ENCODE measurements at regions not wholly inside any gene's neighbourhood (a gene's known extent, or its start where the extent isn't known, plus 50 kb on each side); places are given as distances from the start of the nearest gene placed in this dataset.
"Not testable (repeated sequence)": the region's sequence is repeated elsewhere in the genome, so short reads cannot be mapped to it uniquely, and the experiment has no call there.

DNA sequence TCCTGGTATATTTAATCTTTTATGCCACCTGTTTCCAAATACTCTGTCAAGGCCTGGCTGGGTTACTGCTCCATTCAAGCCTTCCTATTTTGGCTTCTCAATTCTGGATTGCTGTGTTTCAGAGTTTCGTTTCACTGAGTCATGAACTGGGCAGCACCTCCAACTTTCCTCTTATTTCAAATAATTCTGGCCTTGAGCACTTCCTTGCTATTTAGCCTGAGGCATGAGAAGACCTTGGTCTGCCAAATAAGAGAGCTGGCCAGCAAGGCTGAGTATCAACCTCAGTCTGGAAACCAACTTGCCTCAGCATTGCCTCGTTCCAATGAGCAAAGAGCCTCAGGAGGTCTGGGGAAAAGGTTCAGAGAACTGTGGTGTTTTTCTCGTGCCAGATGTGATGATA is 66.6 kb downstream of the TNFAIP3 start:
- DNase-seq (ENCODE audit: extremely low spot score, insufficient read length, low read depth) (no peak), FAIRE-seq (peak; percentile 41)

DNA sequence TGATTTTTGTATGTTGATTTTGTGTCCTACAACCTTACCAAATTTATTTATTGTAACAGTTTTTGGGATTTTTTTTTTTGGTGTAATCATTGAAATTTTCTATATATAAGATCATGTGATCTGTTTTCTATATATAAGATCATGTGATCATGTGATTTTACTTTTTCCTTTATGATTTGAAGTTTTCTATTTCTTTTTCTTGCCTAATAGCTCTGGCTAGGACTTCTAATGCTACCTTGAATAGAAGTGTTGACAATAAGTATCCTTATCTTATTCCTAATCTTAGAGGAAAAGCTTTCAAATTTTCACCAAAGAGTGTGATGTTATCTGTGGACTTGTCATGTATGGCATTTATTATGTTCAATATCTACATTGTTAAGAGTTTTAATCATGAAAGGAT is 69.7 kb downstream of the TNFAIP3 start:
- DNase-seq (ENCODE audit: extremely low spot score, insufficient read length, low read depth) (no peak), FAIRE-seq (no peak)

DNA sequence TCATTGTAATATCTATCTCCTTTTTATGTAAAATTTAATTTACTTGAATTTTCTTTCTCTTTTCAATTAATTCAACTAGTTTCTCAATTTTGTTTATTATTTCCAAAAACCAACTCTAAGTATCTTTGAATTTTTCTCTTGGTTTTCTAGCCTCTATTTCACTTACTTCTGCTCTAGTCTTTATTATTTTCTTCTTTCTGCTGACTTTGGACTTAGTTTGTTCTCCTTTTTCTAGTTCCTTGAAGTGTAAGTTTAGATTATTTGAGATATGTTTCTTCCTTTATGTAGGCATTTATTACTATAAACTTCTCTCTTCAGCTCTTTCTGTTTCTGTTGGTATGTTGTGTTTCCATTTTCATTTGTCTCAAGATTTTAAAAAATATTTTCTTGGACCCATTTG is 70.8 kb downstream of the TNFAIP3 start:
- FAIRE-seq (no peak), DNase-seq (ENCODE audit: extremely low spot score, insufficient read length, low read depth) (no peak)

DNA sequence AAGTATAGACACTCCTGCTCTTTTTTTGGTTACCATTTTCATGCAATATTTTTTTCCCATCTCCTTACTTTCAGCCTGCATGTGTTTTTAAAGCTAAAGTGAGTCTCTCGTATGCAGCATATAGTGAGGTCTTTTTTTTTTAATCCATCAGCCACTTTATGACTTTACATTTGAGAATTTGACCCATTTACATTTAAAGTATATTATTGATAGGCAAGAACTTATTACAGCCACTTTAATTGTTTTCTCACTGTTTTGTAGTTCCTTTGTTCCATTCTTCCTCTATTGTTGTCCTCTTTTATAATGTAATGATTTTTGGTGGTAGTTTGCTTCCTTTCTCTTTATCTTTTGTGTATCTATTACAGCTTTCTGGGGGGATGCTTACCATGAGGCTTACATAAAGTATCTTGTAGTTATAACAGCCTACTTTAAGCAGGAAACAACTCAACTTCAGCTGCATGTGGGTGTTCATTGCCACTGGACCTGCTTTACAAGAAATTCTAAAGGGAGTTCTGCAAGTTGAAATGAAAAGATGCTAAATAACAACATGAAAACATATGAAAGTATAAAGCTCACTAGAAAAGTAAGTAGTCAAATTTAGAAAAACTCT is 71.8 kb downstream of the TNFAIP3 start:
- DNase-seq (ENCODE audit: extremely low spot score, insufficient read length, low read depth) (no peak), FAIRE-seq (peak; percentile 35)

DNA sequence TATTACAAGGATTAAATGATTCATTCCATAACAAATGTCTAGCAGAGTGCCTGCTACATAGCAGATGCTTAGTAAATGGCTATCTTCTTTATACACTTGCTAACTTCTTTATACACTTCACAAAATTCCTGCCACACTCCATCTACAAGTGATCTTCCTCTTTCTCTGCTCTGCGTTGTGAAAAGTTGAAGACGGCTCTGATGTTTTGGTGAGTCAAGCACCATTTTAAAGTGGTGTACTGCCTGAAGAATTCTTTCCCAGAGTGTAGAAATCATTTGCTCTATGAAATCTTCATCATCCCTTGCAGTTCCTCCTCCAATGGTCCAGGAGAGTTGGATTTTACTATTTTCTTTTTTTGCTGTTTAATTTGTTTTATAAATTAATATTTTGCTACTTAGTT is 74.9 kb downstream of the TNFAIP3 start:
- no peak for DNase-seq (ENCODE audit: extremely low spot score, insufficient read length, low read depth)
- peak; percentile 21 for FAIRE-seq

DNA sequence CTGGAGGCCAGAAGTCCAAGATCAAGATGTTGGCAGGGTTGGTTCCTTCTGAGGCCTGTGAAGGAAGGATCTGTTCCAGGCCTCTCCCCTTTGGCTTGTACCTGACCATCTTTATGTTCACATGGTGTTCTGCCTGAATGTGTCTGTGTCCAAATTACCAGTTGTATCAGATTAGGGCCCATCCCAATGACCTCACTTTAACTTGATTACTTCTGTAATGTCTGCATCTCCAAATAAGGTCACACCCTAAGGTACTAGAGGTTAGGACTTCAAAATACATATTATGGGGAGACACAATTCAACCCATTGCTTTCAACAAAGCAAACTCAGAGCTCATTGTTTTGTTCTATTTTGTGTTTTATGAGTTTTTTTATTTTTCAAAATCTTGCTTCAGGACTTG is 75.7 kb downstream of the TNFAIP3 start:
- FAIRE-seq (peak; percentile 59), DNase-seq (ENCODE audit: extremely low spot score, insufficient read length, low read depth) (no peak)

DNA sequence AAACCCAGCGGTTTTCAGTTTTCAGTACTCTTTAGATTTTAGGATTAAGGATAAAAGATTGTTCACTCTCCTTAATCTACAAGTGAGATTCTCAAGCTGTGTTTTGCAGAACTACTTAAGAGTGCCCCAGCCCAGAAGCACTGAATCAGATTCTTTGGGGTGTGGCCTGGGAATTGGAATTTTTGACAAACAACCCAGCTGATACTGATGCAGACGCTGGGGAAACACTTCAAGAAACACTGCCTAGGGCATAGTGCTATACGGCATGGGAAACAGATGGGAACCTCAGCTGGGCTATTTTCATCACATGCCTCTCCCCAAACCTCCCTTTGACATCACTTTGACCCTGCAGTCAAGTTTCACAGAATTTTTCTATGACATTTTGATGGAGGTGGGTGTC is 77.3 kb downstream of the TNFAIP3 start:
- DNase-seq (ENCODE audit: extremely low spot score, insufficient read length, low read depth); FAIRE-seq: not testable (repeated sequence)

DNA sequence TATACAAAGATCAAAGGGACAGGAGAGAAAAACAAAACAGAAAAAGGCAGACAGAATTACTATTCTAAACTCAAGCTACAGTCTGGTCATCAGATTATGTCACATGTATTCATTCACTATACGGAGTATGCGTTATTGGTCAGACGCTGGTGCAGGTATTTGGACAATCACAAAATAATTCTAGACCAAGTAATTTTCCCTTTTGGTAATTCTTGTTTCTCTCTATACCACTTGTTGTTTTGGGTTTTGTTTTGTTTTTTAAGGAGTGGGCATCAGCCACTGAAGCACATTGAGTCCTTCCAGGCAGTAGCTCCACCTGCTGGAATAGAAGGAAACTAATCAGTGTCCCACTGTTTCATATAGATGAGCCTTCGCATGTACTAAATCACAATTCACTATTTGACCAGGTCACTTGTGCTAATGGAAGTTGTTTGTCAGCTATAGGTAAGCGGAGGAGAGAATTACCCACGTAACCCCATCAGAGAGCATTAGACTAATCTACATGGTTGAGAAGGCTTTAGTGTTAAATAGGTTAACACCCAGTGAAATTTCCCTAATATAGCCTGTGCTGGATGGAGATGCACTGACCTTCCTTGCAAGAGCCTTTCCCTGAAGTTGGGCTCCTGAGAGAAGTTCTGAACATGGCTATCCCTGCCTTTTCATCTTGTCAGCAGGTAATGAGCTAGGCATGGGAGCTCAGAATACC is 77.9 kb downstream of the TNFAIP3 start:
- FAIRE-seq (peak; percentile 95), DNase-seq (ENCODE audit: extremely low spot score, insufficient read length, low read depth) (no peak)

DNA sequence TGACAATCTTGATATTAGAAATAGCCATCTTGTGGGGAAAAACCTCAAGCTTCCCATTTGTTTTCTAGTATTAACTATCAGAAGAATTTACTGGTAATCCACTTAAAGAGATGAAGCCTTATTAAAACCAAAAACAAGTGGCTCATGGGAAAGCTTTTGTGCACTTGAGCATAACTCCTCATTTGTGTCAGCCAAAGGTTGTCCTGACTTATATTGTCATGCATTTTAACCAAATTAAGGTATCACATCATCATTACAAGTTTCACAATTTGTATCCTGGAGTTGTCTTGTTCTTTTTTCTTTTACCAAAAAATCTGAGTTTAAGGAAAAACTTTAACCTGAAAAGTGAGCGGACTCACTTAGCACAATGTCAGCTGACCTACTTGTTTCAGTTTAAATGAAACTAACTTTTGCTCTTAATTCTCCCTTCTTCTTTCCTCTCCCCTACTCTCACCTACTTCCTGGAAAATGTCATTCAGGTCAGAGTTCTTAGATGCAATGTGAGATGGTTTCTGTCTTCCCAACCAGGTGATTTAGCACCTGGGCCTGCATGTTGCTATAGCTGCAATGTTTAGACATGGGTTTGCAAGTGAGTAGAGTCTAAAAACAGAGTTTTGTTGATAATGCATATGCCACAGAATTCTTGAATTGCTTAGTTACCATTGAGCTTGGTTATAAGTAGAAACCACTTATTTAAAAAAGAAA is 82.8 kb downstream of the TNFAIP3 start:
- DNase-seq (ENCODE audit: extremely low spot score, insufficient read length, low read depth) (no peak), FAIRE-seq (peak; percentile 84)

DNA sequence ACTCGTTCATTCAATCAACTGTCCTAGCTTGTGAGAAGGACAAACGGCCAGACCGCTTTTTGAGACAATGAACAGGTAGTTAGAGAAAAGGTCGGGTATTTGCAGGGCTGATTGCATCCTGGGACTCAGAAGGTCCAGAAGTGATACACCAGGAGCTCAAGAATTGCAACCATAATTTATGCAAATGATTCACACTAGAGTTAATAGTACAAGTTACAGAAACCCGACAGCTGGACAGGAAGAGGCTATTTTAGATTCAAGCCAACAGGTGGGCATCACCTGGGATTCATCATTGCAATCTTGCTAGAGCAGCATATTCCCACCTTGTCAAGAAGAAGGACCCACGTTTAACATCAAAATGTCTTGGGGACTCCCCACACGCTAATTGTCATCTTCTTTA is 83.5 kb downstream of the TNFAIP3 start:
- no peak for DNase-seq (ENCODE audit: extremely low spot score, insufficient read length, low read depth)
- FAIRE-seq, result peak; percentile 59

DNA sequence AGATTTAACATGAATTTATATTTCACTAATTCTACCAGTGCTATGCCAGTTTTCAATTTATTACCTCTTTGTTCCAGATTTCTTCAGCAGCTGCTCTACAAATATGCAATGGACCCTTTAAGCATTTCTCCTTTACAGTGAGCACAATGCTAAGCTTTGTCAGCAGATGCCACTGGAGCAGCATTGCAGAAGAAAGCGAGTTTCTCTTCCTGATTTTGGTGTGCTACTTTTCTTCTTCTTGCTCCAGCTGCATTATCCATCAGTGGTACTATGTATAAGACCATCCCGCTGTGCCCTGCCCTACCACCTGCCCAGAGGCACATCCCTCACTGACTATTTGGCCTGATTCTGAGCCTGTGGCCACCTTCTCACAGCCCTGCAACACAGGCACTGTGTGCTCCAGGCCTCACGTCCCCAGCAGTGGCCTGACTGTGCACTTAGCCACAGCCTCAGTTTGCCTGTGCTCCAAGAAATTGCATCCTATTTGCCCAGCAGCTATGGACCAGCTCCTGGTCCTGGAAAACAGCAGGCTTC is 84.1 kb downstream of the TNFAIP3 start:
- peak; percentile 78 for FAIRE-seq
- no peak for DNase-seq (ENCODE audit: extremely low spot score, insufficient read length, low read depth)

DNA sequence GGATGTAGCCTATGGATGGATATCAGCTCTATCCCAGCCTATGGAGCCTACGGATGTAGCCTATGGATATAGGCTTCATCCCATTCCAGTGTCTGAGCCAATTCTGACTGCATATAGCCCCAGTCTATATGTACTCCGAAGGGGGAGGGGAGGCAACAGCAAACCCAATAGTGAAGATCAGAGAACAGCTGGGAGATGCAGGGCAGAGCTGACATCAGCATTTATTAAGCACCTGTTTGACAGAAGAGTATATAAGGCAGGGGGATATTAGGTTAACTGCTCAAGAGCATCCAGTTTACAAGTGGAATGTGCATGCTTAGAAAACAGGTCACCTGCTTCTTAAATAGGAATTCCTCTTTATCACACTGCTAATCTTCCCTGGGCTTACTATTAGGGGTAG is 85.2 kb downstream of the TNFAIP3 start:
- DNase-seq (ENCODE audit: extremely low spot score, insufficient read length, low read depth) (no peak), FAIRE-seq (peak; percentile 41)

DNA sequence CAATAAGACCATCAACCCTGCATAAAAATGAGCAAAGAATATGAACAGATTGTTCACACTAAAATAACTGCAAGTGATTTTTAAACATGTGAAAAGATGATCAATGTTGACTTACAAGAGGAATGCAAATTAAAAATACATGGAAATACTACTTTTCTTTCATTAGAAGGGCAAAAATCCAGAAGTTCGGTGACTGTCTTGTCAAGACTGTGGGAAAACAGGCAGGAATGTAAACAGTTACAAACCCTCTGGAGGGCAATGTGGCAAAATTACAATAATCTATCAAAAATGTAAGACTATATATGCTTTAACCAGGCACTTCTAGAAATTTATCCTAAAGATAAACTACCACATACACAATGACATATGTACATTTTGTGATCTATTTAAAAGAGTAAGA is 86.7 kb downstream of the TNFAIP3 start:
- no peak for DNase-seq (ENCODE audit: extremely low spot score, insufficient read length, low read depth)
- FAIRE-seq, result no peak

DNA sequence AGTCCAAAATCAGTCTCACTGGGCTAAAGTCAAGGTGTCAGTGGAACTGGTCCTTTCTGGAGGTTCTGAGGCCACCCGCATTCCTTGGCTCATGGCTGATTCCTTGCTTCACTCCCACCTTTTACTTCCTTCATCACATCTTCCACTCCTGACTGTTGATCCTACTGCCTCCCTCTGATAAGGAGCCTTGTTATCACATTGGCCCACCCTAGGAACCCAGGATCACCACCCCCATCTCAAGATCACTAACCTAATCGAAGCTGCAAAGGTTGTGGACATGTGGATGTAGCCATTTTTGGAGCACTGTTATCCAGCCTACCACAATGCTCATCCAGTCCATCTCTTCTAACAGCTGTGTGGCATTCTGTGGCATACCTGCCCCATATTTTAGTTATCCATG is 87.2 kb downstream of the TNFAIP3 start:
- no peak for DNase-seq (ENCODE audit: extremely low spot score, insufficient read length, low read depth)
- FAIRE-seq, result no peak

DNA sequence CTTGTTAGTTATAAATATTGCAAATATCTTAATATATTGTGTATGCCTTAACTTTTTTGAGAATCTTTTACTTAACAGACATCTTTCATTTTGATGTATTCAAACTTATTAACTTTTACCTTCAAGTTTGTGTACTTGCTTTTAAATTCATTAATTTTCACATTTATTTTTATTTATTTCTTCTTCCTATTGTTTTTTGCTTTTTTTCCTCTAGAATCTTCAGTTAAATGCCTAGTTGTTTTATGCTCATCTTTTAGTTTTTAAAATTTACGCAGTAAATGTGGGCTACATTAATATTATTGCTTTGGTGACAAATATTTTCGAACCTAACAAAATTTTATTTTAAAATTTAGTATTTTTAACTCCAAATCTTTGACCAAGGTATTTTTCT is 89.0 kb downstream of the TNFAIP3 start:
- no peak for FAIRE-seq
- no peak for DNase-seq (ENCODE audit: extremely low spot score, insufficient read length, low read depth)

DNA sequence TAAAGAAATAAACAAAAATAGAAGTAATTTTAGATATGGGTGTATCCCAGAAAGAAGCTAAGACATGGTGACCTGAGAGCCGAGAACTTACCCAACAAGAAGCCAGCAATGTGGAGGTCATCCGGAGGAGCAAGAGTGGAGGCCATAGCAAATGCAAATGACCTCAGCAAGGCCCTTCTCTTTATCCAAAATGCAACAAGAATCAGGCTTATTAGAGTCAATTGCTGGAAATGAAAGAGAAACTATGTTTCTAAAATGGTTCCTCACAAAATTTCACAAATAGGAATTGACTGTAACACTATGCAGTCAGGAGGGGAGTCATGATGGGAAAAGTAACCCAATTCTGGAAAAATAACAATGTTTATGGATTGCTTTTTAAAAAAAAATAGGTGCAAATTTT is 90.4 kb downstream of the TNFAIP3 start:
- DNase-seq (ENCODE audit: extremely low spot score, insufficient read length, low read depth), result no peak
- FAIRE-seq, result no peak

DNA sequence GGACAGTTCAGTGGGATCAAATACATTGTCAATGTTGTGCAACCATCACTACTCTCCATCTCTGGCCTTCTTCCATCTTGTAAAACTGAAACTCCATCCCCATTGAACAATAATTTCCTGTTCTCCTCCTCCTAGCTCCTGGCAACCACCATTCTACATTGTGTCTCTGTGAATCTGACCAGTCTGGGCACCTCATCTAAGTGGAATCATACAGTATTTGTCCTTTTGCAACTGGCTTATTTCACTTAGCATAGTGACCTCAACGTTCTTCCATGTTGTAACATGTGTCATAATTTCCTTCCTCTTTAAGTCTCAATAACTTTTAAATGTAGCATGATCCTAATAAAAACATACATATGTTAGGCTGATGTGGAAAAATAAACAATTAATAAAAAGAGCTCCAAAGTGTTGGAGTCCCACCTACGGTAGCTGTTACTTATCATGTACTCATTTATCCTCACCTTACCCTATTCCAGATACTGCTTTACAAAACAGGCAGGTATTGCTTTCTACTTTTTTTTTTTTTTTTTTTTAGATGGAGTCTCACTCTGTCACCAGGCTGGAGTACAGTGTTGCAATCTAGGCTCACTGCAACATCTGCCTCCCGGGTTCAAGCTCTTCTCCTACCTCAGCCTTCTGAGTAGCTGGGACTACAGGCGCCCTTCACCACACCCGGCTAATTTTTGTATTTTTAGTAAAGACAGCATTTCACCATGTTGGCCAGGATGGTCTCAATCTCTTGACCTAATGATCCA is 91.9 kb downstream of the TNFAIP3 start:
- DNase-seq (ENCODE audit: extremely low spot score, insufficient read length, low read depth) (no peak), FAIRE-seq (peak; percentile 54)

DNA sequence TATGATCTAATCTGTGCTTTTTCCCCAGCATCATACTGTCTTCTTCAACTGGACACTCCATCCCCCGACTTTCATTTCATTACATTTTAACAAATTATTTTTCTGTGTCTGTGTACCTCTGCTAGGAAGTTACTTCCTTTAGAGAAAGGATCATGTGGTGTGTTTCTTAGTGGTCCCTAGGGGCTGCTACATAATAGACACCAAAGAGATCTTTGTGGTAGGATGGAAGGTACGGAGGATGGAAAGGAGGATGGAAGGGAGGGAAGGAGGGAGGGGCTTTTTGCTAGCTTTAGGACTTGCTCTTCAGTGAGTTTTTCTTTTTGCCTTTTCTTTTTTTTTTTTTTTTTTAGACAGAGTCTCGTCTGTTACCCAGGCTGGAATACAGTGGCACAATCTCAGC is 95.7 kb downstream of the TNFAIP3 start:
- no peak for FAIRE-seq
- DNase-seq (ENCODE audit: extremely low spot score, insufficient read length, low read depth), result no peak

DNA sequence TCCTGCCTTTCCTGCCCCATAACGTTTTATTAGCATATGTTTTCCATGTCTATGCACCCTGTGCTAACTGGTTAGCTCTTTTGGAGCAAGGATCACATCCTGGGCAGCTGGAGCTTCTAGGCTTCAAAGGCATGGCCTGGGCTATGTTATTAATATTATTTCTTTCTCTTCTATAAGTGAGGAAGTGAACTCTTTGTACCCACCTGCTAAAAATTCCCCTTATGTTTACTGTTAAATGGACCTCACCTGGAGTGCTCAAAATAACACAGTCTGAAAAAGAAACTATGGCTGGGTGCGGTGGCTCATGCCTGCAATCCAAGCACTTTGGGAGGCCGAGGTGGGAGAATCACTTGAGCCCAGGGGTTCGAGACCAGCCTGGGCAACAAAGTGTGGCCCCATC is 97.8 kb downstream of the TNFAIP3 start:
- FAIRE-seq, result no peak

DNA sequence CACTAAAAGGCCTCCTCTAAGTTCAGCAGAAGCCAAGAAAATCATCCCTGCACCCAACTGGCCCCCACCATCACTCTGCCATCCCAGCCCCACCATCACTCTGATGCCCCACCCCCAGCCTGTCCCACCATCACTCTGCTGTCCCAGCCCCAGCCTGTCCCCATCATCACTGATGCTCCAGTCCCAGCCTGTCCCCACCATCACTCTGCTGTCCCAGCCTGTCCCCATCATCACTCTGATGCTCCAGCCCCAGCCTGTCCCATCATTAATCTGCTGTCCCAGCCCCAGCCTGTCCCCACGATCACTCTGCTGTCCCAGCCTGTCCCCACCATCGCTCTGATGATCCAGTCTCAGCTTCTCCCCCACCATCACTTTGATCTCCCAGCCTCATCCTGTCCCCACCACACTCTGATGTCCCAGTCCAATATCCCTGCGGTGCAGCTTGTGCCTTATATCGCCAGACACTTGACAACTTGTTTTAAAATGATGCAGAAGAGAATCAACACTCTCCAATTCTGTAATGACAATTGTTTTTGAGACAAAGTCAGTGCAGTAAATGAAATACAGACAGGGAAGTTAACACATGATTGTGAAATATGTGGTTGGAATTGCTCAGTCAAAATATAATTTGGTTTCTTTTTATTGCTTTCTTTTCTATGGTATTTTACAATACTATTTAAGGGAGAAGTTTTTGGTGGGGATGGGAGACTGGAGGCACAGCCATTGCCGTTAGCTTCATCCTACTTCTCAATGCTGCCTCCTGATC is 100.8 kb downstream of the TNFAIP3 start:
- no peak for DNase-seq (ENCODE audit: extremely low spot score, insufficient read length, low read depth)
- no peak for FAIRE-seq

More for the DNA sequence above, 97.8 kb downstream of the TNFAIP3 start:
- no peak for DNase-seq (ENCODE audit: extremely low spot score, insufficient read length, low read depth)

Data from GM18507 (cell line).